NT2/D1 (cell line): ENCODE measurements at regions not wholly inside any gene's neighbourhood (a gene's known extent, or its start where the extent isn't known, plus 50 kb on each side); places are given as distances from the start of the nearest gene placed in this dataset.
"Not testable (repeated sequence)": the region's sequence is repeated elsewhere in the genome, so short reads cannot be mapped to it uniquely, and the experiment has no call there.

ENCODE experiments used
- DNase-seq: peaks from one replicate; pipeline ENCODE4 v3.0.0-alpha.2; 2011; ENCODE audit warnings: low read depth, low spot score
- H3K27me3 ChIP-seq: 2 replicates; pipeline ENCODE4 v1.6.0; 2011; ENCODE audit warnings: mild to moderate bottlenecking; ENCODE audit not compliant: insufficient read length, insufficient read depth
- H3K36me3 ChIP-seq: 2 replicates; pipeline ENCODE4 v1.6.1; 2011; ENCODE audit warnings: mild to moderate bottlenecking, low read length, mixed read lengths; ENCODE audit not compliant: insufficient read depth, insufficient read length
- H3K4me1 ChIP-seq: 2 replicates; pipeline ENCODE4 v1.5.1; 2011; ENCODE audit not compliant: insufficient read depth, insufficient read length
- H3K4me3 ChIP-seq: 2 replicates; pipeline ENCODE4 v1.5.1; 2011; ENCODE audit warnings: low read depth; ENCODE audit not compliant: insufficient read length
- H3K9ac ChIP-seq: 2 replicates; pipeline ENCODE4 v1.6.0; 2011; ENCODE audit warnings: low read depth; ENCODE audit not compliant: insufficient read length
- H3K9me3 ChIP-seq: 2 replicates; pipeline ENCODE4 v1.5.1; 2011; ENCODE audit warnings: mild to moderate bottlenecking, low read length; ENCODE audit not compliant: insufficient read depth
- SUZ12 ChIP-seq: IDR thresholded peaks from 2 replicates; pipeline ENCODE4 v1.6.1; 2011; ENCODE audit not compliant: insufficient read length, insufficient read depth; ENCODE audit errors: extremely low read depth
- YY1 ChIP-seq: IDR thresholded peaks from 2 replicates; pipeline ENCODE4 v1.6.1; 2011; ENCODE audit not compliant: insufficient read length, insufficient read depth
- ZNF274 ChIP-seq: IDR thresholded peaks from 2 replicates; pipeline ENCODE4 v1.6.1; 2011; ENCODE audit warnings: mild to moderate bottlenecking, low read depth, low read length

DNA sequence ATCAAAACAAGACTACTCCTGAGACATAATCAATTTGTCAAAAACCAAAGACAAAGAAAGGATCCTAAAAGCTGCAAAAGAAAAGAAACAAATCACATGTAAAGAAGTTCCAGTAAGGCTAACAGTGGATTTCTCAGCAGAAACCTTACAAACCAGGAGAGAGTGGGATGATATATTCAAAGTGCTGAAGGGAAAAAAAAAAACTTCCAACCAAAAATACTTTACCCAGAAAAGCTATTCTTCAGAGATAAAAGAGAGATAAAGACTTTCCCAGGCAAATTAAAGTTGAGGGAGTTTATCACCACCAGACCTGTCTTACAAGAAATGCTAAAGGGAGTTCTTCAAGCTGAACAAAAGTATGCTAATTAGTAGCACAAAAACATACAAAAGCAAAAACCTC lies 91.9 kb upstream of the PPP2R5C start:
- TF ChIP-seq ZNF274 (no peak), YY1 (no peak), SUZ12 (no peak)
- Histone ChIP-seq H3K9me3 (peaks cover 18% of the 10 kb centered on the region), H3K4me1 (no peaks in the 10 kb centered on the region), H3K27me3 (no peaks in the 10 kb centered on the region), H3K9ac (no peak overlapping the region), H3K36me3 (no peaks in the 10 kb centered on the region), H3K4me3 (no peak overlapping the region)
- DNase-seq: no peak

DNA sequence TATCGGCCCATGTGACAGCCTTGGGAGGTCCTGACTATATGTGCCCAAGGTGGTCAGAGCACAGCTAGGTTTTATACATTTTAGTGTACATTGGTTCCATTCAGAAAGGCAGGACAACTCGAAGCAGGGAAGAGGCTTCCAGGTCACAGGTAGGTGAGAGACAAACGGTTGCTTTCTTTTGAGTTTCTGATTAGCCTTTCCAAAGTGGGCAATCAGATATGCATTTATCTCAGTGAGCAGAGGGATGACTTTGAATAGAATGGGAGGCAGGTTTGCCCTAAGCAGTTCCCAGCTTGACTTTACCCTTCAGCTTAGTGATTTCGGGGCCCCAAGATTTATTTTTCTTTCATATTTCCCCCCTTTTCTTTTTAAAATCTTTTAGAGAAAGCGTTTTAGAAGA lies 87.6 kb upstream of the PPP2R5C start:
- TF ChIP-seq YY1: no peak
- no peak for TF ChIP-seq ZNF274
- TF ChIP-seq SUZ12: no peak
- Histone ChIP-seq H3K36me3 (no peaks in the 10 kb centered on the region), H3K4me1 (no peaks in the 10 kb centered on the region), H3K9me3 (peaks cover 18% of the 10 kb centered on the region), H3K9ac (no peak overlapping the region), H3K27me3 (no peaks in the 10 kb centered on the region), H3K4me3 (no peak overlapping the region)
- DNase-seq: no peak

DNA sequence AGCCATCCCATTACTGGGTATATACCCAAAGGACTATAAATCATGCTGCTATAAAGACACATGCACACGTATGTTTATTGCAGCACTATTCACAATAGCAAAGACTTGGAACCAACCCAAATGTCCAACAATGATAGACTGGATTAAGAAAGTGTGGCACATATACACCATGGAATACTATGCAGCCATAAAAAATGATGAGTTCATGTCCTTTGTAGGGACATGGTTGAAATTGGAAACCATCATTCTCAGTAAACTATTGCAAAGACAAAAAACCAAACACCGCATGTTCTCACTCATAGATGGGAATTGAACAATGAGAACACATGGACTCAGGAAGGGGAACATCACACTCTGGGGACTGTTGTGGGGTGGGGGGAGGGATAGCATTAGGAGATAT lies 85.7 kb upstream of the PPP2R5C start:
- not testable (repeated sequence) for H3K9me3 ChIP-seq, H3K27me3 ChIP-seq, H3K4me3 ChIP-seq, H3K36me3 ChIP-seq, DNase-seq, H3K9ac ChIP-seq, H3K4me1 ChIP-seq

DNA sequence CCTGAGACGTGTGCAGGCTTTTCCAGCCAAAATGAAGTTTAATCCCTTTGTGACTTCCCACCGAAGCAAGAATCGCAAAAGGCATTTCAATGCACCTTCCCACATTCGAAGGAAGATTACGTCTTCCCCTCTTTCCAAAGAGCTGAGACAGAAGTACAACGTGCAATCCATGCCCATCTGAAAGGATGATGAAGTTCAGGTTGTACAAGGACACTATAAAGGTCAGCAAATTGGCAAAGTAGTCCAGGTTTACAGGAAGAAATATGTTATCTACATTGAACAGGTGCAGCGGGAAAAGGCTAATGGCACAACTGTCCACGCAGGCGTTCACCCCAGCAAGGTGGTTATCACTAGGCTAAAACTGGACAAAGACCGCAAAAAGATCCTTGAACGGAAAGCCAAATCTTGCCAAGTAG lies 83.6 kb upstream of the PPP2R5C start:
- DNase-seq, H3K9ac ChIP-seq, H3K4me3 ChIP-seq, H3K4me1 ChIP-seq, H3K36me3 ChIP-seq, H3K27me3 ChIP-seq, H3K9me3 ChIP-seq: not testable (repeated sequence)

DNA sequence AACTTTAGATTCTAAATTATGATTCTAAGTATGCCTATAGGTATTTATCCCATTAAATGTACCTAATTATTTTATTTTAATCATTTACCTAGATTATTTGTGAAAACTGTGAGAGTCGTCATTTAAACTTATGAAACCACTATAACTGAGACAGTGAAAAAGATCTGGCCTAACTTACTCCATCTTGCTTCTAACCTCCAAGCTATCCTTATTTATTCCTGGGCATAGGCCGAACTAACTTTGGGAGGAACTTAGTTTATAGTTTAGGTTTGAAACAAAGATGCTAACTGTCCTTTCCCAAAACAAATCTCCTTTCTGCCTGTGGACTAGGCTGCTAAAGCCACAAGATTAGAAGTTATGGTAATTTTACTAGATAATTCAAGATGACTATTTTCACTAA lies 79.7 kb upstream of the PPP2R5C start:
- peaks cover 10% of the 10 kb centered on the region for H3K27me3 ChIP-seq
- DNase-seq: no peak
- H3K4me3 ChIP-seq: no peak overlapping the region
- H3K36me3 ChIP-seq: no peaks in the 10 kb centered on the region
- peaks cover 3% of the 10 kb centered on the region for H3K4me1 ChIP-seq
- TF ChIP-seq ZNF274 (no peak), YY1 (no peak), SUZ12 (no peak)
- H3K9ac ChIP-seq: no peak overlapping the region
- H3K9me3 ChIP-seq: no peaks in the 10 kb centered on the region

DNA sequence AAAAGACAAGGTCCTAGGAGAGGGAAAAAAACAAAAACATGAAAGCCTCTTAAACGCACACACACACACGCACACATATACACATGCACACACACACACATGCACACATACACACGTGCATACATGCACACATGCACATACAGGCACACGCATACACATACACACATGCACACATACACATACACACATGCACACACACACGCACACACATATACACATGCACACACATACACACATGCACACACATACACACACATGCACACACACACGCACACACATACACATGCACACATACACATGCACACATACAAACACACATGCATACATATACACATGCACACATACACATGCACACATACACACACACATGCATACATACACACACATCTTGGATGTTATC lies 78.1 kb upstream of the PPP2R5C start:
- Histone ChIP-seq H3K9ac (no peak overlapping the region), H3K9me3 (0 out of 2 replicates have a peak, but pooled peaks cover 1% of the 10 kb centered on the region), H3K27me3 (peaks cover 10% of the 10 kb centered on the region), H3K36me3 (no peaks in the 10 kb centered on the region), H3K4me3 (no peak overlapping the region), H3K4me1 (peaks cover 3% of the 10 kb centered on the region)
- DNase-seq: no peak
- TF ChIP-seq ZNF274: no peak
- TF ChIP-seq YY1: no peak
- no peak for TF ChIP-seq SUZ12

DNA sequence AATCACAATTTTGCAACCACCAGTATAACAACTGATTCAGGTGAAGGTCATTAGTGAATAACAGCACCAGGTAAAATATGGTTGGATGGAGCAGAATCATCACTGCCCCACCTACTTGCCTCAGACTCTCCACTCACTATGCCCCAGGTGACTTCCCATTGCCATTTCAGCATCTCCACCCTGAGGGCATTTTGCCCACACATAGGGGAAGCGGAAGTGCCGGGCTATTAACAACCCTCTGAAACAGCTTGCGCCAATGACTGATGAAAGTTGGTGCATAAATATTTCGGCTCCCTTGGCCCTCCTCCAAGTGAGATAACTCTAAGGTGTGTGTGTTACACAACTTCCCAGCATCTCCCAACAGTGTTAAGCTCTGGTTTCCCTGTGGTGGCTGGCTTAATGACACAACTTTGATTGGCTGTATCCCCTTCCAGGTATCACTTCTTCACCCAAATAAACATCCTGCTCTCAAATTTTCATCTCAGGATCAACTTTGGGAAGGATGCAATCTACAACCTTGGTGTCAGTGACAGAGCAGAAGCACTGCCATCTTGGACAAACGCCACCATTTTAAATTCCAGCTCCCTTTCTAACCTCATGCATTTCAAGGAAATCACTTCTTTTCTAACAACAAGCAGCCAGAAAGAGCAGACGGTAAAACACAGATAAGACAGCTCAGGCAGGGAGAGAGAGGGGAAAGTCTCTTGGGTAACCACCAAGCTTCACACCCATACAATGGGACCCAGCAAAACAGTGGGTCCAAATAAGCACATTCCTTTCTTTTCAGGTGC lies 73.6 kb upstream of the PPP2R5C start:
- H3K4me1 ChIP-seq: peaks cover 3% of the 10 kb centered on the region
- no peaks in the 10 kb centered on the region for H3K36me3 ChIP-seq
- no peak overlapping the region for H3K4me3 ChIP-seq
- TF ChIP-seq YY1: no peak
- TF ChIP-seq SUZ12: no peak
- no peak for TF ChIP-seq ZNF274
- H3K9me3 ChIP-seq: peaks cover 10% of the 10 kb centered on the region; the same call in 1 of the 2 replicates
- peaks cover 10% of the 10 kb centered on the region for H3K27me3 ChIP-seq
- H3K9ac ChIP-seq: no peak overlapping the region
- no peak for DNase-seq

DNA sequence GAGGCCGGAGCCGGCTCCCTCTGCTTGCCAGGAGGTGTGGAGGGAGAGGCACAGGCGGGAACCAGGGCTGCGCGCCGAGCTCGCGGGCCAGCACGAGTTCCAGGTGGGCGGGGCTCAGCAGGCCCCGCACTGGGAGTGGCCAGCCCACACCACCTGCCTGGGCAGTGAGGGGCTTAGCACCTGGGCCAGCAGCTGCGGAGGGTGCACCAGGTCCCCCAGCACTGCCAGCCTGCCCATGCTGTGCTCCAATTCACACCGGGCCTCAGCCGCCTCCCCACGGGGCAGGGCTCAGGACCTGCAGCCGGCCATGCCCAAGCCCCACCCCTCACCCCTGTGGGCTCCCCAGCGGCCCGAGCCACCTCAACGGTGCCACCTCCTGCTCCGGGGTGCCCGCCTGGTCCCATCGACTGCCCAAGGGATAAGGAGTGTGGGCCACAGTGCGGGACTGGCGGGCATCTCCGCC lies 72.4 kb upstream of the PPP2R5C start:
- H3K4me1 ChIP-seq: no peaks in the 10 kb centered on the region
- H3K9ac ChIP-seq: no peak overlapping the region
- H3K36me3 ChIP-seq: no peaks in the 10 kb centered on the region
- peaks cover 10% of the 10 kb centered on the region; the same call in 1 of the 2 replicates for H3K9me3 ChIP-seq
- peaks cover 6% of the 10 kb centered on the region for H3K27me3 ChIP-seq
- no peak overlapping the region for H3K4me3 ChIP-seq
- no peak for DNase-seq
- no peak for TF ChIP-seq YY1
- no peak for TF ChIP-seq SUZ12
- TF ChIP-seq ZNF274: no peak

DNA sequence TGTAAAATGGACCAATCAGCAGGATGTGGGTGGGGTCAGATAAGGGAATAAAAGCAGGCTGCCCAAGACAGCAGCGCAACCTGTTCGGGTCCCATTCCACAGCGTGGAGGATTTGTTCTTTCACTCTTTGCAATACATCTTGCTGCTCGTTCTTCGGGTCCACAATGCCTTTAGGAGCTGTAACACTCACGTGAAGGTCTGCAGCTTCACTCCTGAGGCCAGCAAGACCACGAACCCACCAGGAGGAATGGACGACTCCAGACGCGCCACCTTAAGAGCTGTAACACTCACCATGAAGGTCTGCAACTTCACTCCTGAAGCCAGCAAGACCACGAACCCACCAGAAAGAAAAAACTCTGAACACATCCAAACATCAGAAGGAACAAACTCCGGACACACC lies 71.5 kb upstream of the PPP2R5C start:
- not testable (repeated sequence) for H3K9ac ChIP-seq, H3K36me3 ChIP-seq, H3K4me3 ChIP-seq, H3K27me3 ChIP-seq, H3K4me1 ChIP-seq, DNase-seq
- peaks cover 10% of the 10 kb centered on the region; the same call in 1 of the 2 replicates for H3K9me3 ChIP-seq
